ENCODE measurements at regions not wholly inside any gene's neighbourhood (a gene's known extent, or its start where the extent isn't known, plus 50 kb on each side); places are given as distances from the start of the nearest gene placed in this dataset.

GRCh38 chr14:99081156-99081765, 190.7 kb downstream of the BCL11B start:
- no peak for DNase-seq
- no peak for TF ChIP-seq CTCF (IDR thresholded peaks at IDR 0.05; ENCODE audit: insufficient read depth in 1 of 2, low read depth in 1 of 2, low read length in 1 of 2, severe bottlenecking in 1 of 2, unreplicated experiment in 1 of 2)
- Histone ChIP-seq H3K4me3 (ENCODE audit: low read depth, low read length) (no peak overlapping the region), H3K4me1 (no peaks in the 10 kb centered on the region), H3K36me3 (ENCODE audit: control insufficient read depth, insufficient read depth, low read length) (no peaks in the 10 kb centered on the region), H3K9me3 (no peaks in the 10 kb centered on the region), H3K27me3 (replicated peaks; ENCODE audit: control insufficient read depth, insufficient read depth, low read length) (no peaks in the 10 kb centered on the region)
- Mint-ChIP-seq H3K27ac (ENCODE audit: unreplicated experiment) (no peak overlapping the region), H3K27me3 (ENCODE audit: insufficient read depth, unreplicated experiment) (no peaks in the 10 kb centered on the region), H3K4me1 (ENCODE audit: low read depth, unreplicated experiment) (no peaks in the 10 kb centered on the region), H3K9me3 (ENCODE audit: unreplicated experiment) (peaks cover 12% of the 10 kb centered on the region), H3K4me3 (ENCODE audit: unreplicated experiment) (no peak overlapping the region), H3K36me3 (ENCODE audit: insufficient read depth, unreplicated experiment) (no peaks in the 10 kb centered on the region)
- CTCF ChIA-PET: no interaction called here
- POLR2A ChIA-PET: no interaction called here
- intact Hi-C loops (cut with micrococcal nuclease; ENCODE audit: unreplicated experiment): no loop called here
- no TSS peak for BruUV-seq (replicated peaks)

GRCh38 chr14:99081880-99082279, 190.1 kb downstream of the BCL11B start:
- no TSS peak for BruUV-seq (replicated peaks)
- no peak for TF ChIP-seq CTCF (IDR thresholded peaks at IDR 0.05; ENCODE audit: insufficient read depth in 1 of 2, low read depth in 1 of 2, low read length in 1 of 2, severe bottlenecking in 1 of 2, unreplicated experiment in 1 of 2)
- H3K36me3 ChIP-seq (ENCODE audit: control insufficient read depth, insufficient read depth, low read length): no peaks in the 10 kb centered on the region
- ChIA-PET CTCF (no interaction called here), POLR2A (no interaction called here)
- H3K27ac Mint-ChIP-seq (ENCODE audit: unreplicated experiment): no peak overlapping the region
- intact Hi-C loops (cut with micrococcal nuclease; ENCODE audit: unreplicated experiment): no loop called here
- peaks cover 12% of the 10 kb centered on the region for H3K9me3 Mint-ChIP-seq (ENCODE audit: unreplicated experiment)
- H3K4me1 ChIP-seq: no peaks in the 10 kb centered on the region
- peaks cover 2% of the 10 kb centered on the region for H3K27me3 Mint-ChIP-seq (ENCODE audit: insufficient read depth, unreplicated experiment)
- no peaks in the 10 kb centered on the region for H3K9me3 ChIP-seq
- H3K4me1 Mint-ChIP-seq (ENCODE audit: low read depth, unreplicated experiment): no peaks in the 10 kb centered on the region
- no peaks in the 10 kb centered on the region for H3K36me3 Mint-ChIP-seq (ENCODE audit: insufficient read depth, unreplicated experiment)
- H3K4me3 ChIP-seq (ENCODE audit: low read depth, low read length): no peak overlapping the region
- no peak for DNase-seq
- no peaks in the 10 kb centered on the region for H3K27me3 ChIP-seq (replicated peaks; ENCODE audit: control insufficient read depth, insufficient read depth, low read length)
- H3K4me3 Mint-ChIP-seq (ENCODE audit: unreplicated experiment): no peak overlapping the region

- no peak for DNase-seq
- intact Hi-C loops (cut with micrococcal nuclease; ENCODE audit: unreplicated experiment): no loop called here
- no peaks in the 10 kb centered on the region for H3K36me3 Mint-ChIP-seq (ENCODE audit: insufficient read depth, unreplicated experiment)
- POLR2A ChIA-PET: no interaction called here
- no peaks in the 10 kb centered on the region for H3K4me1 ChIP-seq
- no peaks in the 10 kb centered on the region for H3K4me1 Mint-ChIP-seq (ENCODE audit: low read depth, unreplicated experiment)
- no peaks in the 10 kb centered on the region for H3K36me3 ChIP-seq (ENCODE audit: control insufficient read depth, insufficient read depth, low read length)
- peaks cover 11% of the 10 kb centered on the region for H3K27me3 Mint-ChIP-seq (ENCODE audit: insufficient read depth, unreplicated experiment)
- BruUV-seq (replicated peaks): no TSS peak
- H3K9me3 ChIP-seq: no peaks in the 10 kb centered on the region
- no peak for TF ChIP-seq CTCF (IDR thresholded peaks at IDR 0.05; ENCODE audit: insufficient read depth in 1 of 2, low read depth in 1 of 2, low read length in 1 of 2, severe bottlenecking in 1 of 2, unreplicated experiment in 1 of 2)
- H3K4me3 Mint-ChIP-seq (ENCODE audit: unreplicated experiment): no peak overlapping the region
- H3K9me3 Mint-ChIP-seq (ENCODE audit: unreplicated experiment): no peaks in the 10 kb centered on the region
- CTCF ChIA-PET: no interaction called here
- no peaks in the 10 kb centered on the region for H3K27me3 ChIP-seq (replicated peaks; ENCODE audit: control insufficient read depth, insufficient read depth, low read length)
- H3K4me3 ChIP-seq (ENCODE audit: low read depth, low read length): no peak overlapping the region
- no peak overlapping the region for H3K27ac Mint-ChIP-seq (ENCODE audit: unreplicated experiment)
These were observed 178.2 kb downstream of the BCL11B start for GRCh38 chr14:99093532-99094517.

Measured in Caco-2 (cell line).